ENCODE measurements at regions not wholly inside any gene's neighbourhood (a gene's known extent, or its start where the extent isn't known, plus 50 kb on each side); places are given as distances from the start of the nearest gene placed in this dataset.

GRCh38 chr10:124257781-124258180, 160.9 kb downstream of the OAT start:
- TF ChIP-seq POLR2A (IDR thresholded peaks at IDR 0.05; ENCODE audit: low read depth, low read length) (no peak), CTCF (IDR thresholded peaks at IDR 0.05 in 2 of 3, conservative IDR thresholded peaks at IDR 0.05 in 1 of 3; ENCODE audit: control insufficient read depth in 2 of 3, extremely low read depth in 1 of 3, insufficient read depth in 1 of 3, low read depth in 3 of 3, low read length in 3 of 3) (no peak), RAD21 (IDR thresholded peaks at IDR 0.05; ENCODE audit: insufficient read depth, low read depth, low read length) (no peak), YBX1 (IDR thresholded peaks at IDR 0.05) (no peak), RELA (IDR thresholded peaks at IDR 0.05; ENCODE audit: borderline replicate concordance, partially characterized antibody) (no peak), USF2 (IDR thresholded peaks at IDR 0.05; ENCODE audit: borderline replicate concordance, low read depth, low read length) (no peak), CEBPB (IDR thresholded peaks at IDR 0.05; ENCODE audit: borderline replicate concordance in 1 of 2, low read depth in 2 of 2, low read length in 2 of 2) (no peak), MAX (IDR thresholded peaks at IDR 0.05; ENCODE audit: low read depth, low read length) (no peak), POLR2AphosphoS5 (IDR thresholded peaks at IDR 0.05; ENCODE audit: low read length) (no peak)
- TF ChIP-seq, protein P1, sequence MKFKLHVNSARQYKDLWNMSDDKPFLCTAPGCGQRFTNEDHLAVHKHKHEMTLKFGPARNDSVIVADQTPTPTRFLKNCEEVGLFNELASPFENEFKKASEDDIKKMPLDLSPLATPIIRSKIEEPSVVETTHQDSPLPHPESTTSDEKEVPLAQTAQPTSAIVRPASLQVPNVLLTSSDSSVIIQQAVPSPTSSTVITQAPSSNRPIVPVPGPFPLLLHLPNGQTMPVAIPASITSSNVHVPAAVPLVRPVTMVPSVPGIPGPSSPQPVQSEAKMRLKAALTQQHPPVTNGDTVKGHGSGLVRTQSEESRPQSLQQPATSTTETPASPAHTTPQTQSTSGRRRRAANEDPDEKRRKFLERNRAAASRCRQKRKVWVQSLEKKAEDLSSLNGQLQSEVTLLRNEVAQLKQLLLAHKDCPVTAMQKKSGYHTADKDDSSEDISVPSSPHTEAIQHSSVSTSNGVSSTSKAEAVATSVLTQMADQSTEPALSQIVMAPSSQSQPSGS (IDR thresholded peaks at IDR 0.05; ENCODE audit: low read length), result no peak

Data from GM12878 (cell line).